NAMALWA (cell line): ENCODE measurements at regions not wholly inside any gene's neighbourhood (a gene's known extent, or its start where the extent isn't known, plus 50 kb on each side); places are given as distances from the start of the nearest gene placed in this dataset.
A peak's percentile ranks its signal among the peaks of the same experiment; 100 is the strongest.

Experiments used
- DNase-seq: peaks from one replicate; pipeline ENCODE4 v3.0.0-alpha.2; 2015; ENCODE audit warnings: low spot score

DNA sequence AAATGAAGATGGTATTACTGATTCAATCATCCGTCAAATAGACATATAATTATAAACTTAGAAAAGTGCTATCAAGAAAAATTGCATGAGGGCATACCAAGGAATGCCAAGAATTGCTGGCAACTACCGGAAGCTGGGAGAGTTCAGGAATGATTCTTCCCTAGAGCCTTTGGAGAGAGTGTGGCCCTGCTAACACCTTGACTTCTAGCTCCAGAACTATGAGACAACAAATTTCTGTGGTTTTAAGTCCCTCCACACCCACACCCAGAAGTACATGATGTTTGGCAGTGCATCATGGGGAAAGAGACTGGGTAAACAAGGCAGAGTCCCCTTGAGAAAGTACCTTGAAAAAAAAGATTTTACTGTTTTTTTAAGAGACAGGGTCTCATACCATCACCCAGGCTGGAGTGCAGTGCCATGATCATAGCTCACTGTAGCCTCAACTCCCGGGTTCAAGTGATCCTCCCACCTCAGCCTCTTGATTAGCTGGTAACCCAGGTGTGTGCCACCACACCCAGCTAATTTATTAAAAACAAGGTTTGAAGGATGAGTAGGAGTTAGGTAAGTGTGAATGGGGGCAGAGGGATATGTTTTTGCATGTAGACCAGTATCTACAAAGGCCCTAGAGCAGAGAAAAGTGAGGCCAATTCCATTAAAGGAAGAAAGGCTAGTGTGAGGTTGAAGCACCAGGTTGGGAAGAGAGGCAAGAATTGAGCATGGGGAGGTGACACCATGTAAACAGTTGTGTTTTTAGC, 53.1 kb downstream of the GSX2 start:
- no peak for DNase-seq

DNA sequence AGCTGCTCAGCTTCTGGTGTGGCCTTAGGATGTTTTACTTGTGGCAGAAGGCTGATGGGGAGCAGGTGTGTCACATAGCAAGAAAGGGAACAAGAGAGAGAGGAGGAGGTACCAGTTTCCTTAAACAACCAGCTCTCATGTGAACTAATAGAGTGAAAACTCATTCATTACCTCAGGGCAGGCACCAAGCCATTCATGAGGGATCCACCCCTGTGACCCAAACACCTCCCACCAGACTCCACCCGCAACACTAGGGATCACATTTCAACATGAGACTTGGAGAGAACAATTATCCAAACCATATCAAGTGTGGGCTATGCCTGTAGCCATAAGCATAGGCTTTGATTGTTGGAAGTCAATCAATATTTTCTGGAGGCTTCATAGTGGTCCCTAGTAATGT, 56.0 kb downstream of the GSX2 start:
- DNase-seq, result no peak

DNA sequence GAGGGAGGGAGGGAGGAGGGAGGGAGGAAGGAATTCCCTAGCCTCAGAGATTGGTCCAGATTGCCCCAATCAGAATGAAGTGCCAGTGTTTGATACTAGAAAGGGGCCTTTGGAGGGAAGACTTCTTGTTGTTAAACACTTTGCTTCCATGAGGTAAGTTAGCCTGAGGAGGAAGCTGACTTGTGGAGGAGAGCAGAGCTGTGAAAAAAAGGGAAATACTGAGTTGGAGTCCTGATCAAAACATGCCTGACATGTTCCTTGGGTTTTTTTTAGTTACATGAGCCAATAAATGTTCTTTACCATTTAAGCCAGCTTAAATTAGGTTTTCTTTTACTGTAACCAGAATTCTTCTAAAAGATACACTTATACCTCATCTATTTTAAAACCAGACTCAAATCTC, 57.6 kb downstream of the GSX2 start:
- no peak for DNase-seq

DNA sequence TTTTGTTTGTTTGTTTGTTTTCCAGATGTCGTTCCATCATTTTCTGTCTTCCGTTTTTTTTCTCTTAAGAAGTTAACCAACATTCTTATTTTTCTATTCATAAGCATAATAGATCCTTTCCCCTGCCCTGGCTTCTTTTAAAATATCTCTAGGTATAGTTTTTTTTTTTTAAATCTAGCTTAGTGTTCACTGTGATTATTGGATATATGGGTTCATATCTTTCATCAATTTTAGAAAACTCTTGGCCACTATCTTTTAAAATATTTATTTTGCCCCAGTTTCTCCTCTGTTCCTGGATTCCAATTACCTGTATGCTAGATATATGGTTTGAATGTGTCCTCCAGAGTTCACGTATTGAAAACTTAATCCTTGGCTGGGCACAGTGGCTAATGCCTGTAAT, 59.6 kb downstream of the GSX2 start:
- DNase-seq, result no peak

DNA sequence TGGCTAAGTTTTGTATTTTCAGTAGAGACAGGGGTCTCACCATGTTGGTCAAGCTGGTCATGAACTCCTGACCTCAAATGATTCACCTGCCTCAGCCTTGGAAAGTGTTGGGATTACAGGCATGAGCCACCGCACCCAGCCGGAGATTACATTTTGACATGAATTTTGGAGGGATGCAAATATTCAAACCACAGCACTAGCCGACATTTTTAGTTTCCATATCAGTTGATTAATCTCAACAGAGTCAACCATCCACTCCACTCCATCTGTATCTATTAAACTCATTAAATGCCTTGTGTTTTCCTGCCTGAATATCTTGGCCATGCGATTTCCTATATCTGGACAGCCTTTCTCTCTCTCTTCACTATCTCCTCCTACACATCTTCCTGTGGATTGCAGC, 64.1 kb upstream of the PDGFRA start:
- no peak for DNase-seq

DNA sequence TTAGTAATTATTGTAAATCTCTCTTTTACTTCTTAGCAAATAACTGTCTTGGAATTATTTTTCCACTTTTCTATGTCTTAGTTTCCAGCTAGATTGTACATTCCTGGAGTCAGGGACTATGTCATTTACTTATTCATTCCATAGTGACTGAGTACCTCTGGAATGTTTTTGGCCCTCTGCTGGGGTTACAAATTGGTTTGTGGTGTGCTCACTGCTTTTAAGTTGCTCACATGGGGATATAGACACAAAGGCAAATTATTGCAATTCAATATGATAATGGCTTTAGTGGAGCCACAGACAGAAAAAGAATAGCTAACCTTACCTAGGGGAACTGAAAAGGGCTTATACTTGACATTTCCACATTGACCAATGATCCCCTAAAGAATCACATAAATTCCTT, 63.7 kb upstream of the PDGFRA start:
- DNase-seq, result no peak

DNA sequence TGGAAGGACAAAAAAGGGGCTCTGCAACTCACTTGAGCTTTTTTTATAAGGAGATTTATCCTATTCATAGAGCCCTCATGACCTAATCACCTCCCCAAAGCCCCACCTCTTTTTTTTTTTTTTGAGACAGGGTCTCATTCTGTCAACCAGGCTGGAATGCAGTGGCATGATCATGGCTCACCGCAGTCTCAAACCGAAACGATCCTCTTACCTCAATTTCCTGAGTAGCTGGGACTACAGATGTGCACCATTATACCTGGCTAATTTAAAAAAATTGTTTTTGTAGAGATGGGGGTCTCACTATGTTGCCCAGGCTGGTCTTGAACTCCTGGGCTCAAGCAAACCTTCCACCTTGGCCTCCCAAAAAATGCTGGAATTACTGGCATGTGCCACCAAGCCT, 61.6 kb upstream of the PDGFRA start:
- no peak for DNase-seq

DNA sequence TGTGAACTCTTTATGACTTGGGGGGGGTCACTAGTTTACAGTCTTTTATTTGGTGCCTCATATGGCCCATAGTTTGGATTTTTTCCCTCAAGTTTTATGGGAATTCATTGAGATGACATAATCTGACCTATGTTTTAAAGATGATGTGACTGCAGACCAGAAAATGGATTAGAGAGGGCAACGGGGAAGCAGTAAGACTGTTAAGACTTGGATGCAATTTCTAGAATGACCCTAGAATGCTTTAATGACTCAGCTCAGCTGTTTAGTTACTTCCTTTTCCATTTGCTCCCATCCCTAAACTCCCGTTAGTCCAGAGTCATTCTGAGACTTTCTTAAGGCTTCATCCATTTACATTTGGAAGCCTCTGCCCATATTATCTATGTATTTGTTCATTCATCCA, 59.9 kb upstream of the PDGFRA start:
- DNase-seq, result no peak

DNA sequence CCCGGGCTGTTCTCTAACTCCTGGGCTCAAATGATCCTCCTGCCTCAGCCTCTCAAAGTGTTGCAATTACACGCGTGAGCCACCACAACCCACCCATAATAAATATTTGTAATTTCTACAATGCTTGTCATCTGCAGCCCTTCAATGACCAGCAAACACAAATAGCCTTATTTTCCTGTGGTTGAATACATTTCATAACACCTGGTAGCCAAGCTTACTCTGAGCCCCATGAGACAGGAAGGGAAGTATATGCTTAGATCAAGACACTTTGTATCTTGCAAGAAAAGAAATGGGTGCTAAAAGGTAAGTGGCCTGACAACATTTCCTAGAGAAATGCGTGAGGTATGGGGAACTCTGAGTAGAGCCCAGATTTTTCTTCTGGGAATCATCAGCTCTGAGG, 56.9 kb upstream of the PDGFRA start:
- peak; percentile 21 for DNase-seq

DNA sequence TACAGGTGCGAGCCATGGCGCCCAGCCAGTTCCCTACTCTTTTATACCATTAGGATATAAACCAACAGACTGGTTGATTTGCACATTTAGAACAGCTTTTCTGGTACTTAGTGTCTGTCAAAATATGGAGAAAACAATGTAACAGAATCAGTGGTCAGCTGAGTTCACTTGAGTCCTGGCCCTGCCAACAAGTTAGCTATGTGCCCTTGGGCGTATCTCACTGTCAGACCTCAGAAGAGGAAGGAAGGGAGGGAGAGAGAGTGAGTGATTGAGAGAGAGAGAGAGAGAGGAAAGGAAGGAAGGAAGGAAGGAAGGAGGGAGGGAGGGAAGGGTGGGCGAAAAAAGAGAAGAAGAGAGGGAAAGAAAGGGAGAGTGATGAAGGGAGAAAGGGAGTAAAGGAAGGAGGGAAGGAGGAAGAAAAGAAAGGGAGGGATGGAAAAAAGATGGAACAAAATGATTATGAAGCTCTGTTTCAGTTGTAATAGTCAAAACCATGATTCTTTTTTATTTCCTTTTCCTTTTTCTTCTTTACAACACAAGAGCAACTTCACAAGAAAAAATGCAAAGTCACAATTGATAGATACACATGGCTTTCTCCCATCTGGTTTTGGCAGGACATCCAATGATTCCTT, 55.7 kb upstream of the PDGFRA start:
- DNase-seq, result no peak

DNA sequence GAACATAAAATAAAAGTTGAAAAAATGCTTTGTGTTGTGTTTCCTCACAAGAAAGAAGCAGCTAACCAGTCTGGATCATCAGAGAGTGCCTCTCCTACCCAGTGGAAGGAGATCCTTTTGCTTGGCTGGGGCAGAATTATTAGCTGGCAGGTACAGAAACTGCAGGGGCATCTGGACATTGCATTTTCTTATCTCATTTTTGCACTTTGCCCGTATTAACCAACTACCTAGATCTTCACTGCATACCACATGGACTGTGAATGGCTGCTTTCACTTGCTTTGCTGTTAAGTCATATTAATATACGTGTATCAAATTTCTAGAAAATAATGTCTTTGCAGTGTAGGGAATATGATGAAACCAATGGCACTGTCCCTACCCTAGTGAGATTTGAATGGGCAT, 52.9 kb upstream of the PDGFRA start:
- no peak for DNase-seq
